ENCODE measurements at regions not wholly inside any gene's neighbourhood (a gene's known extent, or its start where the extent isn't known, plus 50 kb on each side); places are given as distances from the start of the nearest gene placed in this dataset.

GRCh38 chr13:37195621-37196020 lies 90.2 kb upstream of the CSNK1A1L start:
- TF ChIP-seq CBX3 (IDR thresholded peaks at IDR 0.05; ENCODE audit: low read depth): no peak
- TF ChIP-seq POLR2A (IDR thresholded peaks at IDR 0.05; ENCODE audit: borderline replicate concordance, extremely low read depth, insufficient read depth, insufficient read length): no peak
- no peak for TF ChIP-seq CTCF (IDR thresholded peaks at IDR 0.05 in 2 of 3, conservative IDR thresholded peaks at IDR 0.05 in 1 of 3; ENCODE audit: borderline replicate concordance in 1 of 3, insufficient read depth in 1 of 3, low read depth in 2 of 3, low read length in 2 of 3)
- TF ChIP-seq CEBPB (IDR thresholded peaks at IDR 0.05; ENCODE audit: low read depth): no peak
- TF ChIP-seq EGR1 (IDR thresholded peaks at IDR 0.05; ENCODE audit: low read depth): no peak

Measured in HCT116 (cell line).